ENCODE measurements at regions not wholly inside any gene's neighbourhood (a gene's known extent, or its start where the extent isn't known, plus 50 kb on each side); places are given as distances from the start of the nearest gene placed in this dataset.
"Not testable (repeated sequence)": the region's sequence is repeated elsewhere in the genome, so short reads cannot be mapped to it uniquely, and the experiment has no call there.

DNA sequence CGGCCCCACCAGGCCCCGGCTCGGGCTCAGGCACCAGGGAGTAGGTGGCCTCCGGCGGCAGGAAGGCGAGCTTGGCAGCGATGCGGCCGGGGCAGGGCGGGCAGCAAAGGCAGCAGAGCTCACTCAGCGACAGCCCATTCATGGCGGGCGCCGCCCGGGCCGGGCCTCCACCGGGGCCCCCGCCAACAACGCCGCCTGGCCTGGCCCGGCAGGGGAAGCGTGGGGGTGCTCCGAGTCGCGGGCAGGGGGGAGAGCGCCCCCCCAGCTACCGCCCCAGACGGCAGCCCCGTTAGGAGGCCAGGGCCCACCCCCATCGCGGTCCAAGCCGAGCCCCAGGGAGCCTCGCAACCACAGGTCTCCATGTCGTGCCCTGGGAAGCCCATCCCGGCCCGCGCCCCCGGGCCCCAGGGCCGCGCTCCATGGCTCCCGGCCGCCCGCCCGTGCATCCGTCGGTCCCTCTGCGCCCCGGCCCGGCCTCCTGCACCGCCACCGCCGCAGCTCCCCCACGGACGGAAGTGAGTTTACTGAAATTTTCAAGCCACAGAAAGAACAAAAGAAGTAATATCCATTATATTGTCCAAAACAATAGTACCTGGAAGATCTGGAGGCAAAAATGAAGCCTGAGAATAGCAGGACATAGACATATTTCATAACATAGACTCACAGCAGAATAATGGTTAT, 126.6 kb upstream of the VPREB1 start:
- H3K27ac Mint-ChIP-seq; H3K36me3 Mint-ChIP-seq (ENCODE audit: insufficient read depth in 2 of 2); H3K4me1 Mint-ChIP-seq (ENCODE audit: low read depth); DNase-seq; ATAC-seq (replicated peaks in 1 of 2); H3K9me3 Mint-ChIP-seq: not testable (repeated sequence)
- H3K27me3 Mint-ChIP-seq (ENCODE audit: low read depth) = peaks cover 22% of the 10 kb centered on the region
- peak overlapping the region in 1 of 2 donors; percentile 67 for H3K4me3 Mint-ChIP-seq

DNA sequence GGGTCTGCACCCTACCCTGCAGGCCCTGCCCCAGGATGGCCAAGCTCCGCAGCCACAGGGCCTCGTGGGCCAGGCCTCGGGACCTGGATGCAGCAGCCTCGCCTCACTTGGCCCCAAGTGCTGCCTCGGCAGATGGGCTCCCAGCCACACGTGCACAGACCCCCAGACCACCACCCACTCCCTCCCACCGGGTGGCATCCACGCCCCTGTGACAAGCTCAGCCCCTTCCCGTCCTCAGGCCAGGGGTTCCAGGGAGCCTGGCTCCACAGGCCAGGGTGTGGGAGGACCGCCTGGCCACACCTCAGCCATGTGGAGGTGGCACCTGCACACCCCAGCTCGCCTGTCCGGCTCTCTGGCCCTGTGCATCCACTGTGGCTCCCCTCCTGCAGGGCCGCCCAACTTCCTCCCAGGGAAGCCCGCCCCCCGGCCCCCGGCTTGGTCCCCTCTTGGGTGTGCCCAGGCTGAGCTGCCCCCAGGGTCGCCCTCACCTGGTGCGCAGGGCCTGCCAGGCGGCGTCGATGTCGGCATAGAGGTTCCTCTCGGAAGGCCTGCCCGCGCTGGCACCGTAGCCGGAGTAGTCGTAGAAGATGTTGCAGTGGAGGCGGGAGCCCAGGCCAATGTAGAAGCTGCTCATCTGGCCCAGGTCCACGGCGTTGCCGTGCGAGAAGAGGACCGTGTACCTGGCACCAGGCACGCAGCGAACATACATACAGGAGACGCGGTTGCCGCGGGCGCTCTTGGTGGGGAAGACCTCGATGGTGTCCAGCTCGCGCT, 127.4 kb upstream of the VPREB1 start:
- H3K4me1 Mint-ChIP-seq (ENCODE audit: low read depth); H3K9me3 Mint-ChIP-seq; DNase-seq; H3K27ac Mint-ChIP-seq; ATAC-seq (replicated peaks in 1 of 2); H3K36me3 Mint-ChIP-seq (ENCODE audit: insufficient read depth in 2 of 2): not testable (repeated sequence)
- peak overlapping the region in 1 of 2 donors; percentile 78 for H3K4me3 Mint-ChIP-seq
- peaks cover 14% of the 10 kb centered on the region for H3K27me3 Mint-ChIP-seq (ENCODE audit: low read depth)

DNA sequence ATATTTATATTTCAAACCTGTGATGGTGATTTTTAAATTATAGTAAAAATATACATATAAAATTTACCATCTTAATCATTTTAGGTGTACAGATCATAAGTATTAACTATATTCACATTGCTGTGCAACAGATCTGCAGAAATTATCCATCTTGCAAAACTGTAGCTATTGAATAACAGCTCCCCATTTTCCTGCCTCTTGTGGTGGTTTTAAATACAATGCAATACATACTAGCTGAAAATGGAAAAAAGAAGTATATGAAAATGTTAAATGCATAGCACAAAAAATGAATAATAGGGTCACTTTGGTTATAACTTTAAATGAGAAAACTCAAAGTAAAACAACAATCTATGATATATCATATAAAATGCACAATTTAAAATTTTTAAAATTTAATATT, 130.9 kb upstream of the VPREB1 start:
- Mint-ChIP-seq H3K27me3 (ENCODE audit: low read depth) (peaks cover 6% of the 10 kb centered on the region), H3K27ac (no peak overlapping the region), H3K4me1 (ENCODE audit: low read depth) (peaks cover 25% of the 10 kb centered on the region), H3K9me3 (no peaks in the 10 kb centered on the region), H3K36me3 (ENCODE audit: insufficient read depth in 2 of 2) (no peaks in the 10 kb centered on the region), H3K4me3 (no peak overlapping the region)
- DNase-seq (no peak), ATAC-seq (replicated peaks in 1 of 2) (no peak)

DNA sequence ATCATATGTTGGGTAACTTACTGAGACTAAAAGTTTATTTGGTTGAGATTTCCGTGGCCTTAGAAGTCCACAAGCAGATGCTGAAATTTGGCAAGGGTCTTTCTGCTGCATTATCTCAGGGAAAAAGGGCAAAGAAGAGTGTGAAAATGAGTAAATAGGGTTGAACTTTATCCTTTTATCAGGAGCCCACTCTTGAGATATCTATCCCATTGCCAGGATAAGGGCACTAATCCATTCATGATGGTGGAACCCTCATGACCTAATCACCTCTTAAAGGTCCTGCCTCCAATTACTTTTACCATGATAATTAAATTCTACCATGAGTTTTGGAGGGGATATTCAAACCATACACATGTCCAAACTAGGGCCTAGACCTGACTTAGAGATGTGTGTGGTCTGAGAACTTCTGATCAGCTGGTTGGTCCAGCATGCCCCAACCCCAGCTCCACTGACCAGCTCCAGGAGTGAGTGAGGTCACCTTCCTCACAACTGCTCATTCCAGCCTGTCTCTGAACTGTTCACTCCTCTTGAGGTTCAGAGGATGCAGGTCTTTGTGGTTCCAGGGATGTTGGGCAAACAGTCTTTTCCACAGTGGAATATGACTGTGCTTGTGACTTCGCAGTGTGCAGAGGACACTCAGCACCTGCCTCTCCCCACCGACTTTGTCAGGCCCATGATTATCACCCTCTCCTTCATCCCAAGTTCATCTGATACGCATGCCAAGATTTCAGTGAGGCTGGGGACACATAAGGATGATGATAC, 130.1 kb upstream of the TOP3B start:
- ATAC-seq (replicated peaks in 1 of 2) (no peak), DNase-seq (no peak)
- Mint-ChIP-seq H3K4me3 (no peak overlapping the region), H3K4me1 (ENCODE audit: low read depth) (peaks cover 18% of the 10 kb centered on the region), H3K36me3 (ENCODE audit: insufficient read depth in 2 of 2) (no peaks in the 10 kb centered on the region), H3K27me3 (ENCODE audit: low read depth) (no peaks in the 10 kb centered on the region), H3K27ac (no peak overlapping the region), H3K9me3 (no peaks in the 10 kb centered on the region)

DNA sequence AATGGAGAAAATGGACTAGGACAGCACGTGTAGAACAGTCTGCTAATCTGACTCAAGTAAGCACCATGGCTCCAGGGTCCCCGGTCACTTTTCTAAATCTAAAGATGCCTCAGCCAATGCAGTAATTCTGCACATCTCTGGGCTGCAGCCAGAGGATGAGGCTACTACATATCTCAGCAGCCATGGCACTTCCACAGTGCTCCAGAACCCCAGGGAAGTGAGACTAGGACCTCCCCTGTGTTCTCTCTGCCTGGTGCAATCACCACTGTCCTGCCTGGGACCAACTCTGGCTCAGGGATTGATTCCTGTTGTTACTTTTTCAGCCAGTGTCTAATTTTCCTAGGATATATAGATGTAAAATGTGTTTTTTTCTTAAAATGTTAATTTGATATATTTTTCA, 129.4 kb upstream of the TOP3B start:
- Mint-ChIP-seq H3K27ac (no peak overlapping the region), H3K4me1 (ENCODE audit: low read depth) (peaks cover 18% of the 10 kb centered on the region), H3K4me3 (peak overlapping the region in 1 of 2 donors; percentile 9), H3K36me3 (ENCODE audit: insufficient read depth in 2 of 2) (no peaks in the 10 kb centered on the region), H3K9me3 (no peaks in the 10 kb centered on the region), H3K27me3 (ENCODE audit: low read depth) (no peaks in the 10 kb centered on the region)
- DNase-seq (no peak), ATAC-seq (replicated peaks in 1 of 2) (no peak)

DNA sequence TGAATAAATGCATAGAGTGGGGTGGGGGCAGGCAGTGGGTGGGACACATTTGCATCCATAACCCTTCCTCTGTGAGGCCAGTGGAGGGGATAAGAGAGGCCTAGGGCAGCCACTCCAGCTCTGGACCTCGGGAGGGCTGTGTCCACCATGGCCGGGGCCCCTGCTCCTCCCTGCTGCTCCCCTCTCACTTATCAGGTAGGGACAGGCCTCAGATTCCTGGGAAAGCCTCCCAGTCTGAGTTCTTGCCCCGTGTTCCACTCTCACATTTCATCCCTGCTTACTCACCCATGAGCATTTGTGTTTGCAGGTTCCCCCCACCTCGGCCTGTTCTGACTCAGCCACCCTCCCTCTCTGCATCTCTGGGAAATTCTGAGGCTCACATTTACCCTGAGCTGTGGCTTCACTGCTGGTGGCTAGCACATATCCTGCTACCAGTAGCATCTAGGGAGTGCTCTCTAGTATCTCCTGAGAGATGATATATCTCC, 128.7 kb upstream of the TOP3B start:
- Mint-ChIP-seq H3K27me3 (ENCODE audit: low read depth) (no peaks in the 10 kb centered on the region), H3K4me1 (ENCODE audit: low read depth) (peaks cover 18% of the 10 kb centered on the region), H3K36me3 (ENCODE audit: insufficient read depth in 2 of 2) (no peaks in the 10 kb centered on the region), H3K4me3 (peak overlapping the region; percentile 9 to 41), H3K9me3 (no peaks in the 10 kb centered on the region), H3K27ac (no peak overlapping the region)
- peak; percentile 92 to 93 for ATAC-seq (replicated peaks in 1 of 2)
- peak; percentile 74 to 80 for DNase-seq

DNA sequence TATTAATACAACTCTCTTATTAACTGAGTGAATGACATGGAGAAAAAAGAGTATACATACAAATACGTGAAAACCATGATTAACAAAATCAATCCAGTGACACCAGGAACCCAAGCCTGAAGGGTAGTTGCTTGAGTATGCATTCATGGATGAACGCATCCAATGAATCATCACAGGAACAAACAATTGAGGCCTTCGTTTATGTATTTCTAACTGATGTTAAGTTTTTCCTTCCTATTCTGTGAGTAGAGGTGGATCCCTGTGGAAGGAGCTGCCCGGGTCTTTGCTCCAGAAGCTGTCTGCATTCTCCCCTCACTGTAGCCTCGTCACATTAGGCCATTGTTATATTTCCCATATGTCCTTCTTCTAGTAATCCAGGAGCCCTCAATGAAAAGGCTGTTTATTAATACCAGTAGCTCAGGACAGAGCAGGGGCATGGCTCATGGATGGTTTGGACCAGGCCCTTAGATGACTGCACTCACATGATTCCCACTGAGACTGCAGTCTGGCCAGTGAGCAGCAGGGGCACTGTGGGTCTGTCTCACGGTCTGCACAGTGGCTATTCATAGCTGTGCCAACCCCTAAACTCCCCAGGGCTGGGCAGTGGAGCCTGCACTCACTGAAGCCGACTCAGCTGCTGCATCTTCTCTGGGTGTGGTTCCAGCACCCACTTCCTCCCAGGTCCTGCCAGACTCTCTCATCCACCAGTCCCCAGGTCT, 128.1 kb upstream of the TOP3B start:
- DNase-seq (peak; percentile 69 to 74), ATAC-seq (replicated peaks in 1 of 2) (peak; percentile 92)
- H3K4me1 Mint-ChIP-seq (ENCODE audit: low read depth) = peaks cover 18% of the 10 kb centered on the region
- peak overlapping the region in 1 of 2 donors; percentile 41 for H3K4me3 Mint-ChIP-seq
- no peaks in the 10 kb centered on the region for H3K27me3 Mint-ChIP-seq (ENCODE audit: low read depth)
- no peaks in the 10 kb centered on the region for H3K9me3 Mint-ChIP-seq
- no peak overlapping the region for H3K27ac Mint-ChIP-seq
- no peaks in the 10 kb centered on the region for H3K36me3 Mint-ChIP-seq (ENCODE audit: insufficient read depth in 2 of 2)

DNA sequence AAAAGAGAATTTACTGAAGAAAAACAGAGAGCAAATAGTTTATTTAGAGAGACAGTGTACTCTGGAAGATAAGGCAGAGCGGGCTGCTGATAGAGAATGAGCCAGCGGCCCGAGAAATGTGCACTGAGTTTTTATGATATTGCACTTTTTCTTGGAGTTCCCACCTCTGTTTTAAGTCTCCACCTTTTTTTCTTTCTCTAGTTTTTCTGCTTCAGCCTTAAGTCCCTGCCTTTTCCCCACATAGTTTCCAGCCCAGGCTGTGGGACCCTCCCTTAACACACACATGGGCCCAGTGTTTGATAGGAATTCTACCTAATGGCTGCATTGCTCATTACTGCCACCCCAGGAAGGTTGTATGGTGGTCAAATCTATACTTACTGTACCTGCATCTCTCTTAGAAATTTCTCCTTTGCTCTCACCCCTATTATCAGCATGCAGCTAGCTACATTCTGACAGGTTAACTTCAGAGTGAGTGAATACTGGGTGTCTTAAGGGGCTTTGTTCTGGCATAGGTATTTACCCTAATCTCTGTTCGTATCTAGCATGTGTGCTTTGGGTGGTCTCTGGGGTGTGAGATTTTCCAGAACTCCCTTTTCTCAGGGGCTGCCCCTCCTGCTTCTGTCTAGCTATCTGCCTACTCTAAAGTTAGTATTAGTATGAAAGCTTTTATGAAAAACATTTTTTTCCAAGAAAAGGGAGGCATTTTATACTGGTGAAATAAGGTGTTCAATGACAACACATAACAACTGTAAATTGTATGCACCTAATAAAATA, 127.3 kb upstream of the TOP3B start:
- ATAC-seq (replicated peaks in 1 of 2) (no peak), DNase-seq (no peak)
- Mint-ChIP-seq H3K36me3 (ENCODE audit: insufficient read depth in 2 of 2) (no peaks in the 10 kb centered on the region), H3K9me3 (no peaks in the 10 kb centered on the region), H3K4me3 (no peak overlapping the region), H3K27ac (no peak overlapping the region), H3K27me3 (ENCODE audit: low read depth) (peaks cover 7% of the 10 kb centered on the region), H3K4me1 (ENCODE audit: low read depth) (peaks cover 18% of the 10 kb centered on the region)

DNA sequence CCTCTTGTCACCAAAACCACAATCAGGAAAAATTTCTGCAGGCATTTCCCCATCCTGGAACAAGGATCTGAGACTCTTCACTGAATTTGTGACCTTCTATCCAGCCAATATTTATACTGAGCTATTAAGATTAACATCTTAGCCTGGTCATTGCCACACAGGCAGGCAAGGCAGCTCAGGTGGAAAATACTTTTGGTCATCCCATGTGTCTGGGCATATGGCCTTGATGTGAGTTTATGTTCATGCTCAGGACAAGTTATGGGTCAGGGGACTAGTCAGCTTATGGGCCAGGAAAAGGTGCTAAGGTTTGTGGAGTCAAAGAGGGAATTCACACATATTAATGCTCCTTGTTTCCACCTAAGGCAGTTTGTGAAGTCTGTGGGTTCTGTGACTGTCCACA, 124.3 kb upstream of the TOP3B start:
- no peaks in the 10 kb centered on the region for H3K36me3 Mint-ChIP-seq (ENCODE audit: insufficient read depth in 2 of 2)
- H3K27ac Mint-ChIP-seq = no peak overlapping the region
- H3K9me3 Mint-ChIP-seq = no peaks in the 10 kb centered on the region
- H3K4me1 Mint-ChIP-seq (ENCODE audit: low read depth) = peaks cover 13% of the 10 kb centered on the region
- H3K4me3 Mint-ChIP-seq = no peak overlapping the region
- DNase-seq (no peak), ATAC-seq (replicated peaks in 1 of 2) (no peak)
- peaks cover 22% of the 10 kb centered on the region for H3K27me3 Mint-ChIP-seq (ENCODE audit: low read depth)

DNA sequence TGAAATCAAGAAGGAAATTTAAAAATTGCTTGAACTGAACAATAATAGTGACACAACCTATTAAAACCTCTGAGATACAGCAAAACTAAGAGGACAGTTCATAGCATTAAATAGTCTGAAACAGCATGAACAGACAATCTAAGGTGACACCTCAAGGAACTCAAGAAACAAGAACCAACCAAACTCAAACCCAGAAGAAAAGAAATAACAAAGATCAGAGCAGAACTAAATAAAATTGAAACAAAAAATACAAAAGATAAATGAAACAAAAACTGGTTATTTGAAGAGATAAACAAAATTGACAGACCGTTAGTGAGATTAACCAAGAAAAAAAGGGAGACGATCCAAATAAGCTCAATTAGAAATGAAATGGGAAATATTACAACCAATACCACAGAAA, 122.8 kb upstream of the TOP3B start:
- Mint-ChIP-seq H3K4me3 (no peak overlapping the region), H3K27me3 (ENCODE audit: low read depth) (peaks cover 22% of the 10 kb centered on the region), H3K27ac (no peak overlapping the region), H3K4me1 (ENCODE audit: low read depth) (no peaks in the 10 kb centered on the region), H3K9me3 (no peaks in the 10 kb centered on the region), H3K36me3 (ENCODE audit: insufficient read depth in 2 of 2) (no peaks in the 10 kb centered on the region)
- ATAC-seq (replicated peaks in 1 of 2) (no peak), DNase-seq (no peak)

DNA sequence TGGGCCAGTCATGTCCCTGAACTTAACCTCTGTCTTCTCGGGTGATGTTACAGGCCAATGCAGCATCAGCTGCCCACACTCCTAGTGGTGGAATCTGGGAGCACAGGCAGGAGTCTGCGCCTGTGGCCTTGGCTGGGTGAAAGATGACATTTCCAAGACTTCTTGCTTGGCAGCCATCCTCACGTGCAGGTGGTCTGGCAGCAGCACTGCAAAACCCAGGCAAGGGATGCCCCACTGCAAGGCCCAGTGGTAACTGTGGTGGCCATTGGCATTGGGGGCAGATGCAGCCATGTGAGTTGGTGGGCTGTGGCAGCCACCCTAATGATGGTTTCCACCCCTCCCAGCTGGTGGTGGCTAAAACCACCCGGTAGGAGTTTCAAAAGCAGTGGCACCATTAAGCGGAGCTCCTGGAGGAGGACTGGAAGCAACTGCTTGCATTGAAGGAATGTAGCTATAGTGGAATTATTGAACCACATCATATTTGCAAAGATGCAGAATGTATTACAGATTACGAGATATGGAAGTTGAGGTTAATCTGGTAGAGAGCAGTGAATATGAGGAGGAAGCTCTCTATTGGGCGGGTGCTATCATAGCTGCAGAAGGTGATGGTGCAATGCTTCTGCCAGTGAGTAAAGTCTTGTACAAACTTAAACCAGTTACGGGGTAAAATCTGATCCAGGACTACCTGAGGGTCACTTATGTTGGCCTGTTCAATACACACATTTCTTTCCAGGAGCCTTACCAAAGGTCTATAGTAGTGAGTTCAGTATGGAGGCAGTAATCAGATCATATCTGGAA, 120.7 kb upstream of the TOP3B start:
- Mint-ChIP-seq H3K4me1 (ENCODE audit: low read depth) (no peaks in the 10 kb centered on the region), H3K4me3 (no peak overlapping the region), H3K9me3 (no peaks in the 10 kb centered on the region), H3K27me3 (ENCODE audit: low read depth) (peaks cover 30% of the 10 kb centered on the region), H3K27ac (no peak overlapping the region), H3K36me3 (ENCODE audit: insufficient read depth in 2 of 2) (no peaks in the 10 kb centered on the region)
- no peak for ATAC-seq (replicated peaks in 1 of 2)
- DNase-seq = peak; percentile 18 to 21
